GM12873 (cell line): ENCODE measurements at regions not wholly inside any gene's neighbourhood (a gene's known extent, or its start where the extent isn't known, plus 50 kb on each side); places are given as distances from the start of the nearest gene placed in this dataset.

Experiments used
- CTCF ChIP-seq: IDR thresholded peaks from 2 replicates; pipeline ENCODE4 v1.5.1; 2012; ENCODE audit warnings: low read depth, mild to moderate bottlenecking, moderate library complexity, low read length, control low read depth; ENCODE audit not compliant: insufficient read depth; ENCODE audit errors: missing control alignments

- TF ChIP-seq CTCF = no peak
Measured at GRCh38 chr9:16043756-16044578, 491.1 kb downstream of the CCDC171 start.

- TF ChIP-seq CTCF = no peak
Measured at GRCh38 chr9:16044579-16044881, 491.7 kb downstream of the CCDC171 start.

- no peak for TF ChIP-seq CTCF
Measured at GRCh38 chr9:16045651-16046280, 492.9 kb downstream of the CCDC171 start.

GRCh38 chr9:16046713-16047112, 493.9 kb downstream of the CCDC171 start:
- TF ChIP-seq CTCF = no peak

GRCh38 chr9:16048129-16048528, 495.3 kb downstream of the CCDC171 start:
- TF ChIP-seq CTCF = no peak

- TF ChIP-seq CTCF = no peak
Measured at GRCh38 chr9:16052146-16052545, 499.3 kb downstream of the CCDC171 start.

- TF ChIP-seq CTCF = no peak
Measured at GRCh38 chr9:16052757-16053530, 500.1 kb downstream of the CCDC171 start.
